ENCODE measurements at regions not wholly inside any gene's neighbourhood (a gene's known extent, or its start where the extent isn't known, plus 50 kb on each side); places are given as distances from the start of the nearest gene placed in this dataset.

- TF ChIP-seq CTCF (IDR thresholded peaks at IDR 0.05; ENCODE audit: control extremely low read depth, extremely low read depth) = no peak
- H3K36me3 ChIP-seq (ENCODE audit: control insufficient read depth in 4 of 4, insufficient read depth in 4 of 4, low read length in 4 of 4) = no peaks in the 10 kb centered on the region
- H3K9ac ChIP-seq (ENCODE audit: insufficient read depth in 1 of 2, low read length in 2 of 2) = no peak overlapping the region
- no peak overlapping the region for H3K27ac ChIP-seq (ENCODE audit: low read depth in 1 of 2, low read length in 1 of 2)
- no peaks in the 10 kb centered on the region for H3K9me3 ChIP-seq (ENCODE audit: control insufficient read depth in 4 of 4, insufficient read depth in 3 of 4, low read length in 3 of 4)
- WGBS, 2 donors = 87 to 90% methylated on average over 1 of the region's 1 CpG
- no peak overlapping the region for H3K4me3 ChIP-seq
- DNase-seq = no peak
- no peak for ATAC-seq (ENCODE audit: insufficient read depth, low FRiP score)
- H3K4me1 ChIP-seq (ENCODE audit: control insufficient read depth in 5 of 5, insufficient read depth in 5 of 5, low read length in 5 of 5) = peaks cover 0 to 35% (median 7%) of the 10 kb centered on the region in 5 donors
- no peaks in the 10 kb centered on the region for H3K27me3 ChIP-seq (ENCODE audit: control insufficient read depth in 3 of 3, insufficient read depth in 3 of 3, low read length in 2 of 3)
Observed at GRCh38 chr18:10111191-10111590, 197.4 kb downstream of the VAPA start.

- no peaks in the 10 kb centered on the region for H3K27me3 ChIP-seq (ENCODE audit: control insufficient read depth in 3 of 3, insufficient read depth in 3 of 3, low read length in 2 of 3)
- H3K4me3 ChIP-seq = no peak overlapping the region
- H3K9ac ChIP-seq (ENCODE audit: insufficient read depth in 1 of 2, low read length in 2 of 2) = no peak overlapping the region
- H3K4me1 ChIP-seq (ENCODE audit: control insufficient read depth in 5 of 5, insufficient read depth in 5 of 5, low read length in 5 of 5) = peaks cover 0 to 35% (median 7%) of the 10 kb centered on the region in 5 donors
- no peak overlapping the region for H3K27ac ChIP-seq (ENCODE audit: low read depth in 1 of 2, low read length in 1 of 2)
- 83 to 87% methylated on average over 10 of the region's 10 CpGs for WGBS, 2 donors
- no peak for ATAC-seq (ENCODE audit: insufficient read depth, low FRiP score)
- TF ChIP-seq CTCF (IDR thresholded peaks at IDR 0.05; ENCODE audit: control extremely low read depth, extremely low read depth) = no peak
- no peaks in the 10 kb centered on the region for H3K36me3 ChIP-seq (ENCODE audit: control insufficient read depth in 4 of 4, insufficient read depth in 4 of 4, low read length in 4 of 4)
- DNase-seq = no peak
- no peaks in the 10 kb centered on the region for H3K9me3 ChIP-seq (ENCODE audit: control insufficient read depth in 4 of 4, insufficient read depth in 3 of 4, low read length in 3 of 4)
Observed at GRCh38 chr18:10111944-10112343, 198.1 kb downstream of the VAPA start.

- no peaks in the 10 kb centered on the region for H3K9me3 ChIP-seq (ENCODE audit: control insufficient read depth in 4 of 4, insufficient read depth in 3 of 4, low read length in 3 of 4)
- TF ChIP-seq CTCF (IDR thresholded peaks at IDR 0.05; ENCODE audit: control extremely low read depth, extremely low read depth) = no peak
- no peaks in the 10 kb centered on the region for H3K27me3 ChIP-seq (ENCODE audit: control insufficient read depth in 3 of 3, insufficient read depth in 3 of 3, low read length in 2 of 3)
- DNase-seq (peak; percentile 84 to 97 (median 96)), ATAC-seq (ENCODE audit: insufficient read depth, low FRiP score) (no peak)
- peaks cover 0 to 35% (median 7%) of the 10 kb centered on the region in 5 donors for H3K4me1 ChIP-seq (ENCODE audit: control insufficient read depth in 5 of 5, insufficient read depth in 5 of 5, low read length in 5 of 5)
- no peak overlapping the region for H3K4me3 ChIP-seq
- H3K27ac ChIP-seq (ENCODE audit: low read depth in 1 of 2, low read length in 1 of 2) = peak overlapping the region in 1 of 2 donors; percentile 48
- no peaks in the 10 kb centered on the region for H3K36me3 ChIP-seq (ENCODE audit: control insufficient read depth in 4 of 4, insufficient read depth in 4 of 4, low read length in 4 of 4)
- WGBS, 2 donors = 46 to 54% methylated on average over 8 of the region's 8 CpGs
- H3K9ac ChIP-seq (ENCODE audit: insufficient read depth in 1 of 2, low read length in 2 of 2) = no peak overlapping the region
Observed at GRCh38 chr18:10113121-10114022, 199.6 kb downstream of the VAPA start.
